HG03457 (cell line): ENCODE measurements at regions not wholly inside any gene's neighbourhood (a gene's known extent, or its start where the extent isn't known, plus 50 kb on each side); places are given as distances from the start of the nearest gene placed in this dataset.
"Not testable (repeated sequence)": the region's sequence is repeated elsewhere in the genome, so short reads cannot be mapped to it uniquely, and the experiment has no call there.

Experiments used
- ATAC-seq: cut with Tn5 transposase; IDR thresholded peaks from one replicate; pipeline ENCODE4 v1.9.1; 2021; ENCODE audit warnings: moderate number of reproducible peaks; ENCODE audit not compliant: unreplicated experiment

DNA sequence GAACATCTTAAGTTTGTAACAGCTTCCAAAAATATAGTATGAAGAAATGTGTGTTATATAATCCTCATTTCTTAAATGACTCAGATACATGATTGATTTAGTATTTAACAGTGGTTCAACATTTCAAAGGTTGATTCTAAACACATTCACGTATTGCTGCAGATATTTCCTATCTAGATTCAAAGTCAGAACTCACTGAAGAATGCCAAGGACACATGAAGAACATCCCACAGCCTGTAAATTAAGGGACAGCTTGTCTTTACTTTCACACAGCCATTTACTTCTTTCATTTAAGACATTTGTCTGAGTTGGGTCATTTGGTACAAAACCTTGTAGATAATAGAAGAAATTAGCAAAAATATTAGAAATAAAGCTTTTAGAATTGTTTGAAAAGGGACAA lies 66.9 kb upstream of the CPSF6 start:
- no peak for ATAC-seq

DNA sequence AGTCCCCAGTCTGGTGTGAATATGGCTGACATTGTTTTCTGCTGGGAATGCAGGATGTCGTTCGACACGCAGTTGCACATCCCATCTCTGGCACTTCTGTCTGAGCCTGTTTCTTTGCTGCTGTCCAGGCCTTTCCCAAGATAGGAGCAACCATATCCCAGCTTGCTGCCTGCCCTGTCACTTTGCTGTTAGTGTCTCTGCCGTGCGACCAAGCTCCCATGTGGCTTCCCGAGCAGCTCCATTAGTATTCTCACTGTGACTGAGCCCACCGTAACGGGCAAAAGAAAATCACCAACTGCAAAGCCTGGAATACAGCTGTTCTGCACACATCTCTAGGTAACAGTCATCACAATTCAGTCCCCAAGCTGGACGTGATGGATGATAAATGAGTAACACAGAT lies 66.0 kb upstream of the CPSF6 start:
- ATAC-seq = no peak

DNA sequence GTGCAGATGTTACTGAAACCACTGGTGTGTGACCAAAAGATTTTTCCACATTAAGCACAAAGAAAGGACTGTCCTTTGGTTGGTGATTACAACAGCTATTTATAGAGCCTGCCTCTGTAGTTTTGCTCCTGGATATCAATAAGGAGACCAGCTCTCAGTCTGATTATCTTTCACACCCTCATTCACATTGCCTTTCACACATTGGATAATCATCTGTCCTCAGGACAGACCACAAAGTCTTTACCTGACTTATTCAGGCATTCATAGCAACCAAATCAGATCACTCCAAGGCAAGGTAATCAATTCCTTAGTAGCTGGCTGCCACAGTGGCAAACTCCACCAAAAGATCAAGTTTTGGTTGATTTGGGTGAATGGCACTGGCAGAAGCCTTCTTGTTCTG lies 59.6 kb upstream of the CPSF6 start:
- ATAC-seq = no peak

DNA sequence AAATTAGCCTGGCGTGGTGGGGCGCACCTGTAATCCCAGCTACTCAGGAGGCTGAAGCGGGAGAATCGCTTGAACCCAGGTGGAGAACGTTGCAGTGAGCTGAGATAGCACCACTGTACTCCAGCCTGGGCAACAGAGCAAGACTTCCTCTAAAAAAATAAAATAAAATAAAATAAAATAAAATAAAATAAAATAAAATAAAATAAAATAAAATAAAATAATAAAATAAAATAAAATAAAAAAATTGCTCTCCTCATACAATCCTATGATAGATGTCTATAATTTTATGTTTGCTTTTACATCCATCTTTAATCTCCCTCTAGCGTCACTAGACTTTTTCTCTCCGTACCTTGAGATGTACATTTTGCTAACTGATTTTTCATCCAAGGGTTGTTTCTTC lies 51.8 kb upstream of the CPSF6 start:
- not testable (repeated sequence) for ATAC-seq

DNA sequence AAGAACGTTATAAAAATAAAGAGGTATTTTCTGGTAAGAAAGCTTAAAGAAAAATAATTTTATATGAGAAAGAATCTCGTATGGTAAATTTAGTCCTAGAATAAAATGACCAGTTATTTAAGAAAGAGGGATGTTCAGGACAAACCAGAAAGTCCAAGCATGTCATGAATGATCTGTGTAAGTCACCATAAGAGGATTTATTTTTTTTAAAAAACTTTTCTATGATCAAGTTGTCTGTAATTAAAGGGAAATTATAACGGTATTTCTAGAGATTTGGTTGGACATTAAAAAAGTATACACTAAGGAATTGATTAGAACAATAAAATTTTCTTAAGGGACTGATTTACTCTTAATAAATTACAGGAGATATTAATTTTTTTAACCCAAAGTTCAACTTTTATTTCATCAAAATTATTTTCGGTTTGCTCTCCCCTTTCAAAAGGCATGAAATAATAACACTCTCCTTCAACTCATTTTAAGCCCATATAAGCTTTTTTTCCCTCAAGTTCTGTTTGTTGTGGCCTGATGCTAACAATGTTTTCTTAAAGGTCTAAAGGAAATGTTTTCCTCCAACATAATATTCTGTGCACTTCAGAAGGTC lies 49.9 kb upstream of the CPSF6 start:
- ATAC-seq = no peak
